Panc1 (cell line): ENCODE measurements at regions not wholly inside any gene's neighbourhood (a gene's known extent, or its start where the extent isn't known, plus 50 kb on each side); places are given as distances from the start of the nearest gene placed in this dataset.
"Not testable (repeated sequence)": the region's sequence is repeated elsewhere in the genome, so short reads cannot be mapped to it uniquely, and the experiment has no call there.

Experiments used
- ATAC-seq: fragments of 200-7000 bp; cut with Tn5 transposase; 2 replicates; pipeline ENCODE4 v1.9.1; 2020; ENCODE audit warnings: mild to moderate bottlenecking, moderate library complexity
- BruUV-seq: library from RNA; stranded (reverse); fragments of 400-500 nt; replicated peaks from 2 replicates; lab custom pipeline; 2021; lab: Mats Ljungman, UMichigan
- CTCF ChIA-PET: fragments of 300-600 bp; sonication (Branson Sonifier 250); formaldehyde crosslinking; loops from one replicate; lab custom pipeline; 2022; ENCODE audit warnings: antibody characterized with exemption; lab: Charles Lee
- POLR2A ChIA-PET: fragments of 300-600 bp; sonication (Branson Sonifier 250); formaldehyde crosslinking; loops from one replicate; lab custom pipeline; 2022; ENCODE audit warnings: antibody characterized with exemption; lab: Charles Lee
- DNase-seq: peaks from one replicate; pipeline ENCODE4 v3.0.0-alpha.2; 2010; ENCODE audit warnings: low read depth, low spot score
- H3K27ac ChIP-seq: 2 replicates; pipeline ENCODE4 v1.5.1; 2011; ENCODE audit warnings: mild to moderate bottlenecking, low read length, inconsistent platforms
- H3K27me3 ChIP-seq: fragments of 200-500 bp; sonication (Bioruptor generic); 2 replicates; pipeline ENCODE4 v1.6.0; 2014; ENCODE audit warnings: low read length, inconsistent platforms; ENCODE audit not compliant: control insufficient read depth, insufficient read depth
- H3K36me3 ChIP-seq: fragments of 200-500 bp; sonication (Bioruptor generic); 2 replicates; pipeline ENCODE4 v1.5.1; 2014; ENCODE audit warnings: inconsistent platforms, mild to moderate bottlenecking, low read length, moderate library complexity; ENCODE audit not compliant: control insufficient read depth, insufficient read depth
- H3K4me1 ChIP-seq: 2 replicates; pipeline ENCODE4 v1.5.1; 2011; ENCODE audit warnings: inconsistent platforms, mild to moderate bottlenecking, low read length, moderate library complexity; ENCODE audit not compliant: control insufficient read depth, insufficient read depth
- H3K4me3 ChIP-seq, 2 experiments: 2 replicates each; pipeline ENCODE4 v1.5.1; 2011 to 2012; ENCODE audit warnings: low read depth in 2 of 2, low read length in 2 of 2, mild to moderate bottlenecking in 2 of 2, inconsistent platforms in 1 of 2, moderate library complexity in 1 of 2
- H3K9me3 ChIP-seq: fragments of 200-500 bp; sonication (Bioruptor generic); 2 replicates; pipeline ENCODE4 v1.5.1; 2014; ENCODE audit warnings: low read depth, mild to moderate bottlenecking, inconsistent platforms, low read length, moderate library complexity; ENCODE audit not compliant: control insufficient read depth, insufficient read depth
- POLR2AphosphoS5 ChIP-seq: IDR thresholded peaks from 2 replicates; pipeline ENCODE4 v1.6.1; 2012; ENCODE audit warnings: mild to moderate bottlenecking, low read depth, low read length, moderate library complexity
- SIN3A ChIP-seq: IDR thresholded peaks from 2 replicates; pipeline ENCODE4 v1.6.1; 2012; ENCODE audit warnings: low read depth, mild to moderate bottlenecking, low read length, moderate library complexity, borderline replicate concordance; ENCODE audit not compliant: insufficient read depth
- TCF7L2 ChIP-seq: IDR thresholded peaks from 2 replicates; pipeline ENCODE4 v1.6.1; 2011; ENCODE audit warnings: mild to moderate bottlenecking, low read depth, low read length, inconsistent platforms
- in situ Hi-C: cut with HindIII; loops from 2 replicates; pipeline ENCODE4 v1.10.0; 2016; ENCODE audit warnings: low sequenced_read_pairs, low pct_unique_long_range_greater_than_20kb
- intact Hi-C: fragments of 100-400 bp; cut with micrococcal nuclease; formaldehyde crosslinking; loops from one replicate; pipeline ENCODE4 v1.10.0; 2022; ENCODE audit not compliant: unreplicated experiment
- TF ChIP-seq, protein P1 (sequence below), 2 experiments: IDR thresholded peaks; 2 replicates each; pipeline ENCODE4 v1.6.1; 2011 to 2012; ENCODE audit warnings: low read depth in 2 of 2, control low read depth in 1 of 2, low read length in 1 of 2, mild to moderate bottlenecking in 1 of 2, moderate library complexity in 1 of 2; ENCODE audit not compliant: insufficient read depth in 1 of 2
- TF ChIP-seq, protein P2 (sequence below): fragments of 450-650 bp; IDR thresholded peaks from 2 replicates; pipeline ENCODE4 v1.5.1; 2017; ENCODE audit warnings: mild to moderate bottlenecking

DNA sequence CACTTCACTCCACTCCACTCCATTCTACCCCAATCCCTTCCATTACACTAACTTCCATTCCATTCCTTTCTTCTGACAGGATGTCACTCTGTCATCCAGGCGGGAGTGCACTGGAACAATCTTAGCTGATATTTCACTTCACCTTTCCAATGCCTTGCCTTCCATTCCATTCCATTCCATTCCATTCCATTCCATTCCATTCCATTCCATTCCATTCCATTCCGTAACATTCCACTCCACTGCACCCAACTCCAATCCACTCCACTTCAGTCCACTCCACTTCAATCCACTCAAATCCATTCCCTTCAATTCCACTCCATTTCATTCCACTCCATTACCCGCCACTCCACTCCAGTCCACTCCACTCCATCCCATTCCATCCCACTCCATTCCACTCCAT, 1099.4 kb downstream of the TSPY10 start:
- Histone ChIP-seq H3K27ac (no peak overlapping the region), H3K36me3 (no peaks in the 10 kb centered on the region), H3K9me3 (no peaks in the 10 kb centered on the region), H3K27me3 (no peaks in the 10 kb centered on the region), H3K4me1 (no peaks in the 10 kb centered on the region), H3K4me3 (no peak overlapping the region)
- ATAC-seq: no peak
- in situ Hi-C loops: no loop called here
- BruUV-seq: no TSS peak
- TF ChIP-seq TCF7L2: no peak
- TF ChIP-seq POLR2AphosphoS5: no peak
- TF ChIP-seq, protein P1, sequence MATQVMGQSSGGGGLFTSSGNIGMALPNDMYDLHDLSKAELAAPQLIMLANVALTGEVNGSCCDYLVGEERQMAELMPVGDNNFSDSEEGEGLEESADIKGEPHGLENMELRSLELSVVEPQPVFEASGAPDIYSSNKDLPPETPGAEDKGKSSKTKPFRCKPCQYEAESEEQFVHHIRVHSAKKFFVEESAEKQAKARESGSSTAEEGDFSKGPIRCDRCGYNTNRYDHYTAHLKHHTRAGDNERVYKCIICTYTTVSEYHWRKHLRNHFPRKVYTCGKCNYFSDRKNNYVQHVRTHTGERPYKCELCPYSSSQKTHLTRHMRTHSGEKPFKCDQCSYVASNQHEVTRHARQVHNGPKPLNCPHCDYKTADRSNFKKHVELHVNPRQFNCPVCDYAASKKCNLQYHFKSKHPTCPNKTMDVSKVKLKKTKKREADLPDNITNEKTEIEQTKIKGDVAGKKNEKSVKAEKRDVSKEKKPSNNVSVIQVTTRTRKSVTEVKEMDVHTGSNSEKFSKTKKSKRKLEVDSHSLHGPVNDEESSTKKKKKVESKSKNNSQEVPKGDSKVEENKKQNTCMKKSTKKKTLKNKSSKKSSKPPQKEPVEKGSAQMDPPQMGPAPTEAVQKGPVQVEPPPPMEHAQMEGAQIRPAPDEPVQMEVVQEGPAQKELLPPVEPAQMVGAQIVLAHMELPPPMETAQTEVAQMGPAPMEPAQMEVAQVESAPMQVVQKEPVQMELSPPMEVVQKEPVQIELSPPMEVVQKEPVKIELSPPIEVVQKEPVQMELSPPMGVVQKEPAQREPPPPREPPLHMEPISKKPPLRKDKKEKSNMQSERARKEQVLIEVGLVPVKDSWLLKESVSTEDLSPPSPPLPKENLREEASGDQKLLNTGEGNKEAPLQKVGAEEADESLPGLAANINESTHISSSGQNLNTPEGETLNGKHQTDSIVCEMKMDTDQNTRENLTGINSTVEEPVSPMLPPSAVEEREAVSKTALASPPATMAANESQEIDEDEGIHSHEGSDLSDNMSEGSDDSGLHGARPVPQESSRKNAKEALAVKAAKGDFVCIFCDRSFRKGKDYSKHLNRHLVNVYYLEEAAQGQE (IDR thresholded peaks at IDR 0.05; ENCODE audit: insufficient read depth in 1 of 2, low read depth in 2 of 2, low read length in 1 of 2): no peak
- TF ChIP-seq, protein P2, sequence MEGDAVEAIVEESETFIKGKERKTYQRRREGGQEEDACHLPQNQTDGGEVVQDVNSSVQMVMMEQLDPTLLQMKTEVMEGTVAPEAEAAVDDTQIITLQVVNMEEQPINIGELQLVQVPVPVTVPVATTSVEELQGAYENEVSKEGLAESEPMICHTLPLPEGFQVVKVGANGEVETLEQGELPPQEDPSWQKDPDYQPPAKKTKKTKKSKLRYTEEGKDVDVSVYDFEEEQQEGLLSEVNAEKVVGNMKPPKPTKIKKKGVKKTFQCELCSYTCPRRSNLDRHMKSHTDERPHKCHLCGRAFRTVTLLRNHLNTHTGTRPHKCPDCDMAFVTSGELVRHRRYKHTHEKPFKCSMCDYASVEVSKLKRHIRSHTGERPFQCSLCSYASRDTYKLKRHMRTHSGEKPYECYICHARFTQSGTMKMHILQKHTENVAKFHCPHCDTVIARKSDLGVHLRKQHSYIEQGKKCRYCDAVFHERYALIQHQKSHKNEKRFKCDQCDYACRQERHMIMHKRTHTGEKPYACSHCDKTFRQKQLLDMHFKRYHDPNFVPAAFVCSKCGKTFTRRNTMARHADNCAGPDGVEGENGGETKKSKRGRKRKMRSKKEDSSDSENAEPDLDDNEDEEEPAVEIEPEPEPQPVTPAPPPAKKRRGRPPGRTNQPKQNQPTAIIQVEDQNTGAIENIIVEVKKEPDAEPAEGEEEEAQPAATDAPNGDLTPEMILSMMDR: no peak
- TF ChIP-seq SIN3A: no peak
- DNase-seq: peak; percentile 28
- intact Hi-C loops: no loop called here
- ChIA-PET POLR2A (no interaction called here), CTCF (no interaction called here)

DNA sequence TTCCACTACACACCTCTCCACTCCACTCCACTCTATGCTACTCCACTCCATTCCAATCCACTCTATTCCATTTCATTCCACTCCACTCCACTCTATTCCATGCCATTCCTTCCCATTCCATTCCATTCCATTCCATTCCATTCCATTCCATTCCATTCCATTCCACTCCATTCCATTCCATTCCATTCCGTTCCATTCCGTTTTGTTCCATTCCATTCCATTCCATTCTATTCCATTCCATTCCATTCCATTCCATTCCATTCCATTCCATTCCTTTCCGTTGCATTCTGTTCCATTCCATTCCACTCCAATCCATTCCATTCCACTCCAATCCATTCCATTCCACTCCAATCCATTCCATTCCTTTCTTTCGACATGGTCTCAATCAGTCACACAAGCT, 1121.1 kb downstream of the TSPY10 start:
- POLR2A ChIA-PET, H3K4me1 ChIP-seq, H3K36me3 ChIP-seq, CTCF ChIA-PET, BruUV-seq, ATAC-seq, in situ Hi-C loops, H3K27me3 ChIP-seq, H3K4me3 ChIP-seq, H3K9me3 ChIP-seq, DNase-seq, H3K27ac ChIP-seq, intact Hi-C loops: not testable (repeated sequence)

DNA sequence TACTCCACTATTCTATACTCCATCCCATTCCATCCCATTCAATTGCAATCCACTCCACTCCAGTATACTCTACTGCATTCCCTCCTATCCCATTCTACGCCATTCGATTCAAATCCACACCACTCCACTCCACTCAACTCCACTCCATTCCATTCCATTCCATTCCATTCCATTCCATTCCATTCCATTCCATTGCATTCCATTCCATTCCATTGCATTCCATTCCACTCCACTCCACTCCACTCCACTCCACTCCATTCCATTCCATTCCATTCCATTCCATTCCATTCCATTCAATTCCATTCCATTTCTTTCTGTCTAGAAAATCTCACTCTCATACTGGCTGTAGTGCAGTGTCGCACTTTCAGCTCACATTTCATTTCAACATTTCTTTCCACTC, 1129.4 kb downstream of the TSPY10 start:
- POLR2A ChIA-PET, in situ Hi-C loops, H3K36me3 ChIP-seq, H3K4me3 ChIP-seq, H3K27me3 ChIP-seq, DNase-seq, H3K27ac ChIP-seq, CTCF ChIA-PET, H3K9me3 ChIP-seq, ATAC-seq, H3K4me1 ChIP-seq, intact Hi-C loops, BruUV-seq: not testable (repeated sequence)
